H9 (cell line): ENCODE measurements at regions not wholly inside any gene's neighbourhood (a gene's known extent, or its start where the extent isn't known, plus 50 kb on each side); places are given as distances from the start of the nearest gene placed in this dataset.

Experiments
- DNase-seq: peaks from one replicate; pipeline ENCODE4 v3.0.0-alpha.2; 2017
- H2AFZ ChIP-seq: one replicate; pipeline ENCODE4 v1.6.1; 2013; ENCODE audit warnings: mild to moderate bottlenecking, low read length, control low read depth, moderate library complexity
- H2AK5ac ChIP-seq: 2 replicates; pipeline ENCODE4 v1.6.1; 2013; ENCODE audit warnings: low read length, control low read depth, mixed read lengths; ENCODE audit not compliant: insufficient read length
- H2BK120ac ChIP-seq: one replicate; pipeline ENCODE4 v1.6.1; 2013; ENCODE audit warnings: low read depth, mild to moderate bottlenecking, low read length, control low read depth, inconsistent platforms; ENCODE audit not compliant: poor library complexity, severe bottlenecking
- H2BK12ac ChIP-seq: 2 replicates; pipeline ENCODE4 v1.6.1; 2013; ENCODE audit warnings: low read length, control low read depth, mixed read lengths, low read depth; ENCODE audit not compliant: insufficient read length
- H2BK15ac ChIP-seq: 2 replicates; pipeline ENCODE4 v1.6.1; 2013; ENCODE audit warnings: low read depth, low read length, control low read depth
- H2BK20ac ChIP-seq: one replicate; pipeline ENCODE4 v1.6.1; 2013; ENCODE audit warnings: low read depth, mild to moderate bottlenecking, low read length, control low read depth, inconsistent platforms; ENCODE audit not compliant: poor library complexity, severe bottlenecking
- H2BK5ac ChIP-seq: 2 replicates; pipeline ENCODE4 v1.6.1; 2013; ENCODE audit warnings: low read length, control low read depth, mixed read lengths; ENCODE audit not compliant: insufficient read length
- H3K14ac ChIP-seq: 2 replicates; pipeline ENCODE4 v1.6.1; 2013; ENCODE audit warnings: low read length, control low read depth; ENCODE audit not compliant: insufficient read depth
- H3K18ac ChIP-seq: 2 replicates; pipeline ENCODE4 v1.6.1; 2013; ENCODE audit warnings: low read depth, mild to moderate bottlenecking, mixed read lengths, low read length, control low read depth; ENCODE audit not compliant: insufficient read length
- H3K23ac ChIP-seq: 2 replicates; pipeline ENCODE4 v1.6.1; 2013; ENCODE audit warnings: low read length, control low read depth, mixed read lengths, low read depth; ENCODE audit not compliant: insufficient read length
- H3K23me2 ChIP-seq: 2 replicates; pipeline ENCODE4 v1.6.1; 2013; ENCODE audit warnings: low read depth, mild to moderate bottlenecking, mixed read lengths, low read length, control low read depth; ENCODE audit not compliant: insufficient read length, poor library complexity, severe bottlenecking
- H3K27ac ChIP-seq: 2 replicates; pipeline ENCODE4 v1.5.1; 2013; ENCODE audit warnings: low read length, control low read depth, mixed read lengths, low read depth; ENCODE audit not compliant: insufficient read length
- H3K27me3 ChIP-seq: 2 replicates; pipeline ENCODE4 v1.6.1; 2013; ENCODE audit warnings: low read length, control low read depth, inconsistent platforms; ENCODE audit not compliant: insufficient read depth
- H3K4ac ChIP-seq: 2 replicates; pipeline ENCODE4 v1.6.1; 2013; ENCODE audit warnings: low read depth, mild to moderate bottlenecking, control low read depth, inconsistent platforms, low read length, moderate library complexity
- H3K4me1 ChIP-seq: 2 replicates; pipeline ENCODE4 v1.6.1; 2013; ENCODE audit warnings: low read length, control low read depth, inconsistent platforms; ENCODE audit not compliant: insufficient read depth
- H3K4me2 ChIP-seq: 2 replicates; pipeline ENCODE4 v1.6.1; 2013; ENCODE audit warnings: low read length, control low read depth, mixed read lengths; ENCODE audit not compliant: insufficient read length, insufficient read depth
- H3K56ac ChIP-seq: 2 replicates; pipeline ENCODE4 v1.6.1; 2013; ENCODE audit warnings: low read depth, mild to moderate bottlenecking, mixed read lengths, low read length, control low read depth; ENCODE audit not compliant: insufficient read length
- H3K79me1 ChIP-seq: 2 replicates; pipeline ENCODE4 v1.6.1; 2013; ENCODE audit warnings: low read depth, mild to moderate bottlenecking, moderate library complexity, low read length, control low read depth, inconsistent platforms; ENCODE audit not compliant: insufficient read depth, poor library complexity, severe bottlenecking
- H3K79me2 ChIP-seq: 2 replicates; pipeline ENCODE4 v1.6.1; 2013; ENCODE audit warnings: low read length, control low read depth, inconsistent platforms; ENCODE audit not compliant: insufficient read depth
- H3K9ac ChIP-seq: 2 replicates; pipeline ENCODE4 v1.6.1; 2013; ENCODE audit warnings: low read length, control low read depth, mixed read lengths; ENCODE audit not compliant: insufficient read length; ENCODE audit errors: extremely low read depth
- H3K9me3 ChIP-seq: one replicate; pipeline ENCODE4 v1.6.1; 2013; ENCODE audit warnings: low read depth, low read length, inconsistent platforms; ENCODE audit not compliant: control insufficient read depth
- H3T11ph ChIP-seq: one replicate; pipeline ENCODE4 v1.6.1; 2013; ENCODE audit warnings: mild to moderate bottlenecking, low read length, control low read depth, inconsistent platforms
- H4K20me1 ChIP-seq: one replicate; pipeline ENCODE4 v1.6.1; 2013; ENCODE audit not compliant: control insufficient read depth, insufficient read length, insufficient read depth
- H4K5ac ChIP-seq: 2 replicates; pipeline ENCODE4 v1.6.1; 2013; ENCODE audit warnings: low read depth, mild to moderate bottlenecking, mixed read lengths, low read length, control low read depth; ENCODE audit not compliant: insufficient read length
- H4K8ac ChIP-seq: replicated peaks from 2 replicates; pipeline ENCODE4 v1.6.1; 2013; ENCODE audit warnings: low read length, control low read depth, mixed read lengths, low read depth; ENCODE audit not compliant: insufficient read length
- H4K91ac ChIP-seq: 2 replicates; pipeline ENCODE4 v1.6.1; 2013; ENCODE audit warnings: low read depth, mild to moderate bottlenecking, moderate library complexity, mixed read lengths, low read length, control low read depth; ENCODE audit not compliant: insufficient read length
- H3K27ac Mint-ChIP-seq, 3 experiments: 2 replicates in 2 of 3; 3 replicates in 1 of 3; pipeline ENCODE4 v1.8.0; 2020 to 2021; ENCODE audit warnings: mixed read lengths in 3 of 3, mild to moderate bottlenecking in 1 of 3, moderate library complexity in 1 of 3
- H3K27me3 Mint-ChIP-seq: 2 replicates; pipeline ENCODE4 v1.8.0; 2021; ENCODE audit warnings: low read depth, mild to moderate bottlenecking, moderate library complexity, mixed read lengths
- H3K36me3 Mint-ChIP-seq, 3 experiments: 2 replicates in 2 of 3; 3 replicates in 1 of 3; pipeline ENCODE4 v1.8.0; 2020 to 2021; ENCODE audit warnings: low read depth in 3 of 3, mixed read lengths in 3 of 3; ENCODE audit not compliant: insufficient read depth in 1 of 3
- H3K4me1 Mint-ChIP-seq, 2 experiments: 2 replicates each; pipeline ENCODE4 v1.8.0; 2020; ENCODE audit warnings: mixed read lengths in 2 of 2
- H3K4me3 Mint-ChIP-seq, 2 experiments: 2 replicates in 1 of 2; 3 replicates in 1 of 2; pipeline ENCODE4 v1.8.0; 2020 to 2021; ENCODE audit warnings: mild to moderate bottlenecking in 2 of 2, mixed read lengths in 2 of 2, moderate library complexity in 1 of 2
- H3K9me3 Mint-ChIP-seq, 2 experiments: 2 replicates in 1 of 2; 3 replicates in 1 of 2; pipeline ENCODE4 v1.8.0; 2020; ENCODE audit warnings: mild to moderate bottlenecking in 2 of 2, mixed read lengths in 2 of 2, moderate library complexity in 1 of 2
- WGBS: extraction: QIAGEN DNeasy Blood & Tissue Kit; methylation state at CpG from one replicate; pipeline ENCODE4 v1.1.7; 2013; ENCODE audit warnings: missing lambda C conversion rate, low lambda C conversion rate, mixed read lengths; ENCODE audit not compliant: insufficient read length; ENCODE audit errors: extremely low coverage; 5-methylcytosine and 5-hydroxymethylcytosine counted together
- TF ChIP-seq, protein P1 (sequence below): fragments of 200-600 bp; sonication (generic); conservative IDR thresholded peaks from 3 replicates; pipeline ENCODE4 v1.8.0; 2021; ENCODE audit warnings: antibody characterized with exemption, mild to moderate bottlenecking

DNA sequence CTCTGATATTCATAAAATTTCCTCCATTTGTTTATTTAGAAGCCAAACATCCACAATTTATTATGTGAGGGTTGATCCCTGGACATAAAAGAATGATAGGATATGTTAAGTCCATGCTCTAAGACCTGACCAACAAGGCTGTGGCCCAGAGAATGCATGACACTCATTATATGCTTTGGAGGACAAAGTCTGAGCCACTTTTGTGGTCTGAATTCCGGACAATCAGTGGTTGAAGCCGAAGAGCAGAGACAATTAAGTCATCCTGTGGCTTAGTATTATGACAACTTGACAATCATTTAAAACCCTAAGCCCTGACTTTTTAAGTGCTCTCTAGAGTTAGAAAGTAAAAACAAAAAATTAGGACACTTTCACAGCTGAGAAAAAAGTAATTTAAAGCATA lies 483.3 kb downstream of the PLCL1 start:
- Mint-ChIP-seq H3K36me3 (no peaks in the 10 kb centered on the region), H3K9me3 (no peaks in the 10 kb centered on the region), H3K4me3 (no peak overlapping the region), H3K4me1 (peaks cover 0 to 5% of the 10 kb centered on the region in 2 experiments; a peak in 2 of 4 replicates), H3K27ac (no peak overlapping the region), H3K27me3 (no peaks in the 10 kb centered on the region)
- no peak overlapping the region for H2AFZ ChIP-seq
- H2BK20ac ChIP-seq: no peak overlapping the region
- no peak overlapping the region for H3K27ac ChIP-seq
- H3K79me2 ChIP-seq: no peaks in the 10 kb centered on the region
- H4K91ac ChIP-seq: no peak overlapping the region
- H3K56ac ChIP-seq: no peak overlapping the region
- no peaks in the 10 kb centered on the region for H3K9me3 ChIP-seq
- no peak for DNase-seq
- TF ChIP-seq, protein P1, sequence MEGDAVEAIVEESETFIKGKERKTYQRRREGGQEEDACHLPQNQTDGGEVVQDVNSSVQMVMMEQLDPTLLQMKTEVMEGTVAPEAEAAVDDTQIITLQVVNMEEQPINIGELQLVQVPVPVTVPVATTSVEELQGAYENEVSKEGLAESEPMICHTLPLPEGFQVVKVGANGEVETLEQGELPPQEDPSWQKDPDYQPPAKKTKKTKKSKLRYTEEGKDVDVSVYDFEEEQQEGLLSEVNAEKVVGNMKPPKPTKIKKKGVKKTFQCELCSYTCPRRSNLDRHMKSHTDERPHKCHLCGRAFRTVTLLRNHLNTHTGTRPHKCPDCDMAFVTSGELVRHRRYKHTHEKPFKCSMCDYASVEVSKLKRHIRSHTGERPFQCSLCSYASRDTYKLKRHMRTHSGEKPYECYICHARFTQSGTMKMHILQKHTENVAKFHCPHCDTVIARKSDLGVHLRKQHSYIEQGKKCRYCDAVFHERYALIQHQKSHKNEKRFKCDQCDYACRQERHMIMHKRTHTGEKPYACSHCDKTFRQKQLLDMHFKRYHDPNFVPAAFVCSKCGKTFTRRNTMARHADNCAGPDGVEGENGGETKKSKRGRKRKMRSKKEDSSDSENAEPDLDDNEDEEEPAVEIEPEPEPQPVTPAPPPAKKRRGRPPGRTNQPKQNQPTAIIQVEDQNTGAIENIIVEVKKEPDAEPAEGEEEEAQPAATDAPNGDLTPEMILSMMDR: no peak
- H3K23me2 ChIP-seq: no peaks in the 10 kb centered on the region
- H4K8ac ChIP-seq: no peak overlapping the region
- H3K4me2 ChIP-seq: no peak overlapping the region
- H3K4ac ChIP-seq: no peak overlapping the region
- no peaks in the 10 kb centered on the region for H3K4me1 ChIP-seq
- H3K23ac ChIP-seq: no peak overlapping the region
- H2BK12ac ChIP-seq: no peak overlapping the region
- no peak overlapping the region for H3K9ac ChIP-seq
- H3K79me1 ChIP-seq: no peaks in the 10 kb centered on the region
- H3K27me3 ChIP-seq: no peaks in the 10 kb centered on the region
- H2BK120ac ChIP-seq: no peak overlapping the region
- no CpG with 5 or more reads among the region's 2 CpGs for WGBS
- H2BK15ac ChIP-seq: no peak overlapping the region
- H2BK5ac ChIP-seq: no peak overlapping the region
- H3T11ph ChIP-seq: no peak overlapping the region
- H3K14ac ChIP-seq: no peak overlapping the region
- no peak overlapping the region for H4K5ac ChIP-seq
- H2AK5ac ChIP-seq: no peak overlapping the region
- H4K20me1 ChIP-seq: no peaks in the 10 kb centered on the region
- H3K18ac ChIP-seq: no peak overlapping the region
